HG03175 (cell line): ENCODE measurements at regions not wholly inside any gene's neighbourhood (a gene's known extent, or its start where the extent isn't known, plus 50 kb on each side); places are given as distances from the start of the nearest gene placed in this dataset.

Experiments
- ATAC-seq: cut with Tn5 transposase; IDR thresholded peaks from one replicate; pipeline ENCODE4 v1.9.1; 2021; ENCODE audit warnings: mild to moderate bottlenecking, moderate library complexity; ENCODE audit not compliant: unreplicated experiment

DNA sequence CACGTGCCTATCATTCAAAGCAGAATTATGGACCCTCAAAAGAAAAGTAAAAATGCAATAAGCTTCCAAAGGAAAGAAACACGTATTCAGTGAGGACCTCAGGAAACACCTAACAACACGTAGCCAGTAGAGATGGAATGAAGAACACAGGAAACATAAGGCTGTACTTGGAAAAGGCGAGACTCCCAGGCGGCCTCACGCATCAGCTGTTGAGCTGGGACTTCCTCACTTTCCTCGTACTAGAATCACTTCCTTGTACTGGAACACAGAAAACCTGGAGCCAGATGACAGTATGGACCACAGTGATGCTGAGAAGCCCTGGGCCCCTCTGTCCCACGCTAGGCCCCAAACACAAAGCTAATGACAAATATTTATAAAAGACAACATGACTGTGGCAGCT, 94.4 kb upstream of the BACE2 start:
- no peak for ATAC-seq

DNA sequence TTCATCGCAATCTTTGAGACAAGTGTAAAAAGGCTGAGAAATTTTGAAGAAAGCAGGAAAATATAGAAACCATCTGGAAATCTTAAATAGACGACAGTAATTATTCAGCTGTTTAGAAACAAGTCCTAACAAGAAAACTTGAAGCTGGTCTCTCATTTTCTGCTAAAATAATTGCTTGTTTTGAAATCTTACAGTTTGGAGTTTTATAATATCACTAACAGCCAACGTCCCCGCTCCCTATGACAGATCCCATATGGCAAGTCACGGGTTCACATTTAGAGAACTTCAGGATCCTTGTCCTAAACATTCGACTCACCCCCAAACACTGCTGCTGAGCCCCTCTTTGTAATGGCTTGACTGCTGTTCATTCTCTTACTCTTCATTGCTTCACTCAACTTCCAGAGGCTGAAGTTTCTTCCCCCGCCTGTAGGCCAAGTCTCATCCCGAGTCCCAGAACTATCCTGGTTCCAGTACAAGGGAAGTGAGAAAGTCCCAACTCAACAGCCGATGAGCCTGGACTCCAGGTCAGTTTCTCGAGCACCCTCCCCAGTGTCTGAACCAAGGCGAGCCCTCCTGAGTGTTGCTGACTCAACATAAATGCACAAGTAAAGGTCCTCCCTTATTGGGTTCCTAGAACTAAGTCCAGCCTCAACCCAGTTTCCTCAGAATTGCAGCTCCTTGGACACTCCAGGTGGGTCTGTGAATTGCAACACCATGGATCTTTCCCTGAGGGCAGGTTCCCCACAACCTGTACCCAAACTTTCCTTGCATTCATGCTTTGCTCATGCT, 93.4 kb upstream of the BACE2 start:
- no peak for ATAC-seq

DNA sequence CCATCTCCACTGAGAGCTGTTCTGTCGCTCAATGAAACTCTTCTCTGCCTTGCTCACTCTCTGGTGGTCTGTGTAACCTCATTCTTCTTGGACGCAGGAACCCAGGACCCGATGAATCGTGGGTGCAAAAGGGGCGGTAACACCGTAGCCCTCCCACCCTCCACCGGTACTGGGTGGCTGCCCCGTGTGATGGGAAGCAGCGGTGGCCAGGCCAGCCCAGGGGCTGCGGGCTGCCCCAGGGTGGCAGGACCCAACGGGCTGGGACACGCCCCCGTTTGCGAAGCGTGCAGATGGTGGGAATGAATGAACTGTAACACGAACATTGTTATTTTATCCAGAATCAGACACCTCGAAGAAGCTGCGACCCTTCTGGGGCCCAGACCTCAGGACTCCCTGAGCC, 92.3 kb upstream of the BACE2 start:
- no peak for ATAC-seq

GRCh38 chr21:41076064-41076463, 91.9 kb upstream of the BACE2 start:
- no peak for ATAC-seq

DNA sequence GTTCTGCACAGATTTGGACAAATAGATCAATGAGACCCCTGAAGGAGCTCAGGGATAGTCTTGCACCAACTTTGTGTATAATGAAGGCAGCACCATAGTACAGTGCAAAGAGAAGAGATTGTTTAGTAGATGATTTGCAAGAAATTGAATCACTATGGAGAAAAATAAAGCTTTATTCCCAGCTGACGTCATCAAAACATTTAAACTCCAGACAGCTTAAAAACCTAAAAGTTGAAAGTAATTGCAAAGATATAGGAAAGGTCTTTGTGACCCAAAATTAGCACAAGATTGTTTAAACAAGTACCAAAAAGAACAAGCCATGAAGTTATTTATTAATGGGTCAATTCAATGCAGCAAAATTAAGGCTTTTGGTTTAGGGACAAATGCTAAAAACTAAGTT, 88.8 kb upstream of the BACE2 start:
- ATAC-seq = no peak

DNA sequence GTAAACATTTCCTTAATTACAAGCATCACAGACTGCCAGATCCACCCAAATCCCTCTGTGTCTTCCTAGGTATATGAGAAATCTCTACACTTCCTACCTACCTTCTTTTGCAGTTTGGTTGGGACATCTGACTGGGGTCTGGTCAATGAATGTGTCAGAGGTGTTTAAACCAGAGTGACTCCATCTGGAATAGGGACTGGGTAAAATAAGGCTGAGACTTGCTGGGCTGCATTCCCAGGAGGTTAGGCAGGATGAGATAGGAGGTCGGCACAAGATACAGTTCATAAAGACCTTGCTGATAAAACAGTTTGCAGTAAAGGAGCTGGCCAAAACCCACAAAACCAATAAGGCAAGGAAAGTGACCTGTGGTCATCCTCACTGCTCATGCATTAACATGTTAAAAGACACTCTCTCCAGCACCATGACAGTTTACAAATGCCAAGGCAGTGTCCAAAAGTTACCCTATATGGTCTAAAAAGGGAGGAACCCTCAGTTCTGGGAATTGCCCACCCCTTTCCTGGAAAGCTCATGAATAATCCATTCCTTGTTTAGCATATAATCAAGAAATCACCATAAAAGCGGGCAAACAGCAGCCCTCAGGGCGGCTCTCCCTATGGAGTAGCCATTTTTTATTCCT, 87.4 kb upstream of the BACE2 start:
- ATAC-seq = no peak

DNA sequence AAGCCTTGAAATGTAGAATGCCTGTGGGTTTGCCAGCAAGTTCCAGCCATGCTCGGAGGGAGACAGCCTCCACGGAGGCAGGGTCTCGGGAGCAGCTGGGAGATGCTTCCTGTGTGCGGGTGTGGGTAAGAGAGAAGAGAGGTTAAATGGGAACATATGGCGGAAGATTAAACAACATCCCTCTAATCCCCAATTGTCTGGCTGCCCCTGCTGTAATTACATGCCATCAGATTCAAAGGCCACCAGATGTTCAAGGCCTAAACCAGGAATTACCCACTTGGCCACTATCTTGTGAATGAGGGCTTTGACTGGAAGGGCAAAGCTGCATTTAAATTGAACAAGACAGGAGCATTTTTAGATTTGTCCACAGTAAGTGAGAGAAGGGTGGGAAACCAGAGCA, 81.4 kb upstream of the BACE2 start:
- ATAC-seq = no peak

GRCh38 chr21:41090981-41091380, 77.0 kb upstream of the BACE2 start:
- no peak for ATAC-seq

DNA sequence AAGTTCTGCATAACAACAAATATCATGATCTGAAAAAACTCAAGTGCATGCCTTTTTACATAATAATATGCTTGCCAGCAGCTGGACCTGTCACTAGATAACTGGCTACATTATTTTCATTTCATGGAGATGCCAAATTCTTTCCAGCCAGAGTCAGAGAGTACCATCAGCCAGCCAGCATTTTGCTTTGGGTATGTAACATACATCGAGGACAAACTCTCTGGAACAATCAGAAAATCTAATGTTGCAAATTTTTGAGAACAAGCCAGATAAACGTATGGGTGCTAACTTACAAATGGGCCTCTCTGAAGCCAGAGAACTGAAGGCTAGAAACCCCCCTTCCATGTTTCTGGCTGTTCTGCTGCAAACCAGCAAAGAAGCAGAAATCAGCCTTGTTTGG, 76.3 kb upstream of the BACE2 start:
- no peak for ATAC-seq

- no peak for ATAC-seq
Measured at GRCh38 chr21:41092312-41092711, 75.6 kb upstream of the BACE2 start.

GRCh38 chr21:41095983-41096382, 72.0 kb upstream of the BACE2 start:
- ATAC-seq = no peak

DNA sequence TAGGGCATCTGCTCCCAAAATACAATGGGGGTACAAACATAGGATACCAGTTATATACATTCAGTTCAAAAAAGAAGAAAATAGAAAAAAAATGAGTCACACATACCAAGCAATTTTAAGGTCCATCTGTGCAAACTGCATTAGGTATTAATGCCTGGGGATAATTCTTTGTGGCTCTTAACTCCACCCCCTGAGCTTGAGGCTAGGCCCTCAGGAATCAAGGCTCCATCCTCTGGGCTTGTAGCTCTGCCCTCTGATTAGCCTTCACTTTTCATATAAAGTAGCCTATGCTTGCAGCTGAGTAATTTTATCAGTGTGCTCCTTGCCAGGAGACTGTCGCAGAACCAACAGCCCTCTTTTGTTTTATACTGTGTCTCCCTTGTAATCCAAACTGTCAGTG, 69.9 kb upstream of the BACE2 start:
- no peak for ATAC-seq

- ATAC-seq = no peak
Measured at GRCh38 chr21:41098481-41099042, 69.4 kb upstream of the BACE2 start.

- no peak for ATAC-seq
Measured at GRCh38 chr21:41100826-41101550, 67.0 kb upstream of the BACE2 start.

- no peak for ATAC-seq
Measured at GRCh38 chr21:41102281-41102680, 65.7 kb upstream of the BACE2 start.

GRCh38 chr21:41107602-41108001, 60.4 kb upstream of the BACE2 start:
- no peak for ATAC-seq

DNA sequence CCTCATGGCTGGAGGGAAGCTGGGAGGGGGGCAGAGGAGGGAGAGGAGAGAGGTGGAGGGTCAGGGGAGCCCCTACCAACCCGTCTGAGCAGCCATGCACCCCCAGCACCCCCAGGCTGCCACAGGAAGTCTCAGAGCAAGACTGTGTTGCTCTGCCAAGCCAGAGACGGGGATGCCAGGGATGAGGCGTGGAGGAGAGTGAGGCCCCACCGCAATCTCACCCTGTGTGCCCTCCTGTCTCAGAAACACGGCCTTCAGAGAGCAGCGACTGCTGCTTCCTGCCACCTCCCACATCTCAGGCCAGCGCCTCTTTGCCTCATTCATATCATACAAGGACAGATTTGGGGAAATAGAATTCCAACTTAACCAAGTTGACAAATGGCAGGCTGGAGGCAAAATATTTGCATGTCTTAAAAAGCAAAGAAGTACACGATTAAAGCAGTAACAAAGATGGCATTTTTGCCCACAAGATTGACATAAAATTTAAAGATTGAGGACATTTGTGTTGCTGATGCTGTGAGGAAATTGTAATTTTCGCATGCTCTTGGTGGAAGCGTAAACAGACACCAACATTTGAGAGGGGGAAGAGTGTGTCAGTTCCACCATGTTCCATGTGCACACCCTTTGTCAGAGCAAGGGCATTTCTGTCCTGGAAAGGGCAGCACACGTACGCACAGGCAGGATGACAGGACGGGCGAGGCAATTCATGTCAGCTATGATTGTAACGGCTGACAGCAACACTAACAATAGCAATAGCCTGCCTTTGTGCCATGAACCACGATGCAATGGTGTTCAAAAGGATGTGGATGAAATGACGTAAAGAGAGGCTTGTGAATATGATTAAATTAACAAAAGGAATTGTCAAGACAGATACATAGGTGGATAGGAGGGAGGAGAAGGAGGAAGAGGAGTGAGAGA, 59.0 kb upstream of the BACE2 start:
- ATAC-seq = no peak

GRCh38 chr21:41110161-41110560, 57.8 kb upstream of the BACE2 start:
- ATAC-seq = no peak

GRCh38 chr21:41110664-41111063, 57.3 kb upstream of the BACE2 start:
- no peak for ATAC-seq

GRCh38 chr21:41111681-41112080, 56.3 kb upstream of the BACE2 start:
- ATAC-seq = no peak
